GM13977 (cell line): ENCODE measurements at regions not wholly inside any gene's neighbourhood (a gene's known extent, or its start where the extent isn't known, plus 50 kb on each side); places are given as distances from the start of the nearest gene placed in this dataset.
A peak's percentile ranks its signal among the peaks of the same experiment; 100 is the strongest.

Source experiments
- DNase-seq: peaks from one replicate; pipeline ENCODE4 v3.0.0; 2012; ENCODE audit warnings: low spot score
- CTCF ChIP-seq: IDR thresholded peaks from 2 replicates; pipeline ENCODE4 v1.5.1; 2012; ENCODE audit warnings: mild to moderate bottlenecking, control low read depth; ENCODE audit not compliant: insufficient read depth; ENCODE audit errors: extremely low read depth, missing control alignments
- in situ Hi-C: fragments of 300-500 bp; cut with MboI; formaldehyde crosslinking; loops from one replicate; pipeline ENCODE4 v1.12.0; 2022; ENCODE audit warnings: low sequenced_read_pairs, low pct_unique_long_range_greater_than_20kb, mixed read lengths, inconsistent platforms; ENCODE audit not compliant: unreplicated experiment

GRCh38 chr12:68406911-68407310 lies 74.7 kb upstream of the MDM1 start:
- no peak for TF ChIP-seq CTCF
- DNase-seq: no peak
- in situ Hi-C loops: no loop called here

- DNase-seq: no peak
- TF ChIP-seq CTCF: no peak
- in situ Hi-C loops: no loop called here
Measured at GRCh38 chr12:68410018-68410660, 78.0 kb upstream of the MDM1 start.

GRCh38 chr12:68411371-68411770 lies 79.2 kb upstream of the MDM1 start:
- no peak for TF ChIP-seq CTCF
- no peak for DNase-seq
- in situ Hi-C loops: no loop called here

GRCh38 chr12:68414988-68415387 lies 82.8 kb upstream of the MDM1 start:
- TF ChIP-seq CTCF: no peak
- DNase-seq: peak; percentile 12
- in situ Hi-C loops: no loop called here

- no peak for TF ChIP-seq CTCF
- DNase-seq: no peak
- in situ Hi-C loops: no loop called here
Measured at GRCh38 chr12:68416350-68416749, 84.2 kb upstream of the MDM1 start.

- no peak for DNase-seq
- in situ Hi-C loops: no loop called here
- no peak for TF ChIP-seq CTCF
Measured at GRCh38 chr12:68416826-68417225, 84.7 kb upstream of the MDM1 start.

GRCh38 chr12:68418137-68418460 lies 85.9 kb upstream of the MDM1 start:
- no peak for TF ChIP-seq CTCF
- in situ Hi-C loops: no loop called here
- no peak for DNase-seq
